H1 (cell line): ENCODE measurements at regions not wholly inside any gene's neighbourhood (a gene's known extent, or its start where the extent isn't known, plus 50 kb on each side); places are given as distances from the start of the nearest gene placed in this dataset.

Source experiments
- CTCF ChIA-PET: fragments of 300-600 bp; sonication (Branson Sonifier 250); formaldehyde crosslinking; loops from one replicate; lab custom pipeline; 2021; ENCODE audit not compliant: partially characterized antibody; lab: Charles Lee
- POLR2A ChIA-PET: fragments of 300-600 bp; sonication (Branson Sonifier 250); formaldehyde crosslinking; loops from one replicate; lab custom pipeline; 2021; ENCODE audit warnings: inconsistent platforms; ENCODE audit not compliant: partially characterized antibody; lab: Charles Lee
- DNase-seq, 2 experiments: peaks; one replicate each; pipeline versions ENCODE4 v3.0.0 to v3.0.0-alpha.2; 2010 to 2022; ENCODE audit warnings: low spot score in 2 of 2, low read depth in 1 of 2, mixed read lengths in 1 of 2
- FAIRE-seq: peaks from 2 replicates; lab custom pipeline; 2011; peaks lifted over from hg19 to GRCh38; lab: Jason Lieb, UNC
- H2AFZ ChIP-seq: 2 replicates; pipeline ENCODE4 v1.8.1; 2012; ENCODE audit warnings: low read length, inconsistent platforms
- H2AK5ac ChIP-seq: 2 replicates; pipeline ENCODE4 v1.6.1; 2013; ENCODE audit warnings: low read depth, low read length
- H2BK120ac ChIP-seq: replicated peaks from 2 replicates; pipeline ENCODE3; 2013; ENCODE audit warnings: low read depth, low read length, inconsistent platforms
- H2BK12ac ChIP-seq: 2 replicates; pipeline ENCODE4 v1.6.1; 2013; ENCODE audit warnings: low read depth, low read length
- H2BK15ac ChIP-seq: 2 replicates; pipeline ENCODE4 v1.6.1; 2013; ENCODE audit warnings: low read length
- H2BK20ac ChIP-seq: 2 replicates; pipeline ENCODE4 v1.6.1; 2013; ENCODE audit warnings: low read length
- H2BK5ac ChIP-seq: 2 replicates; pipeline ENCODE4 v1.6.1; 2013; ENCODE audit warnings: low read depth, low read length
- H3K14ac ChIP-seq: 2 replicates; pipeline ENCODE4 v1.6.1; 2013; ENCODE audit warnings: inconsistent platforms; ENCODE audit not compliant: insufficient read length
- H3K18ac ChIP-seq: 2 replicates; pipeline ENCODE4 v1.6.1; 2013; ENCODE audit warnings: low read length; ENCODE audit errors: extremely low read depth
- H3K23ac ChIP-seq: 2 replicates; pipeline ENCODE4 v1.6.1; 2013; ENCODE audit warnings: inconsistent platforms; ENCODE audit not compliant: insufficient read length
- H3K23me2 ChIP-seq: 2 replicates; pipeline ENCODE4 v1.6.1; 2013; ENCODE audit warnings: low read depth, low read length
- H3K27ac ChIP-seq: 2 replicates; pipeline ENCODE4 v1.6.1; 2011; ENCODE audit warnings: low read depth, low read length, inconsistent platforms
- H3K27me3 ChIP-seq, 4 experiments: replicated peaks in 1 of 4; 1 replicate in 1 of 4; 2 replicates in 3 of 4; pipeline versions ENCODE4 v1.6.1 to v1.8.1; 2011 to 2013; ENCODE audit warnings: low read length in 3 of 4, mild to moderate bottlenecking in 3 of 4, inconsistent platforms in 2 of 4, mixed read lengths in 2 of 4, moderate library complexity in 1 of 4; ENCODE audit not compliant: control insufficient read depth in 3 of 4, insufficient read depth in 3 of 4; ENCODE audit errors: extremely low read depth in 1 of 4
- H3K36me3 ChIP-seq, 4 experiments: 2 replicates each; pipeline versions ENCODE4 v1.6.1 to v1.8.1; 2011 to 2013; ENCODE audit warnings: mild to moderate bottlenecking in 4 of 4, low read length in 3 of 4, moderate library complexity in 2 of 4, control low read depth in 1 of 4, inconsistent platforms in 1 of 4; ENCODE audit not compliant: insufficient read depth in 4 of 4, control insufficient read depth in 2 of 4
- H3K4ac ChIP-seq: replicated peaks from 2 replicates; pipeline ENCODE3; 2013; ENCODE audit warnings: low read length, low read depth, mixed read lengths, inconsistent platforms; ENCODE audit not compliant: insufficient read length
- H3K4me1 ChIP-seq, 4 experiments: replicated peaks in 1 of 4; 1 replicate in 1 of 4; 2 replicates in 3 of 4; pipeline versions ENCODE4 v1.6.1 to v1.8.1; 2011 to 2013; ENCODE audit warnings: low read length in 3 of 4, inconsistent platforms in 2 of 4, mixed read lengths in 1 of 4; ENCODE audit not compliant: insufficient read depth in 4 of 4, control insufficient read depth in 3 of 4
- H3K4me2 ChIP-seq, 2 experiments: 2 replicates each; pipeline versions ENCODE4 v1.6.1 to v1.8.1; 2011 to 2013; ENCODE audit warnings: low read depth in 2 of 2, low read length in 2 of 2, control low read depth in 1 of 2, inconsistent platforms in 1 of 2, mild to moderate bottlenecking in 1 of 2; ENCODE audit not compliant: insufficient read depth in 1 of 2
- H3K4me3 ChIP-seq, 4 experiments: fragments of 200-600, 300-600 bp in 1 of 4; sonication (generic), shearing (Covaris generic), sonication (Bioruptor Twin) in 1 of 4; 2 replicates each; pipeline versions ENCODE4 v1.5.1 to v1.8.1; 2011 to 2016; ENCODE audit warnings: low read length in 4 of 4, low read depth in 3 of 4, control low read depth in 2 of 4, inconsistent platforms in 2 of 4, mild to moderate bottlenecking in 2 of 4, mixed read lengths in 1 of 4, moderate library complexity in 1 of 4; ENCODE audit not compliant: insufficient read depth in 2 of 4; ENCODE audit errors: extremely low read depth in 1 of 4
- H3K56ac ChIP-seq: replicated peaks from 2 replicates; pipeline ENCODE3; 2013; ENCODE audit warnings: low read depth, mild to moderate bottlenecking, mixed read lengths, low read length, inconsistent platforms; ENCODE audit not compliant: insufficient read length
- H3K79me1 ChIP-seq: 2 replicates; pipeline ENCODE4 v1.6.1; 2013; ENCODE audit warnings: low read depth, low read length, control low read depth
- H3K79me2 ChIP-seq, 2 experiments: 2 replicates each; pipeline versions ENCODE4 v1.6.1 to v1.8.1; 2012 to 2013; ENCODE audit warnings: low read length in 2 of 2, mild to moderate bottlenecking in 2 of 2, inconsistent platforms in 1 of 2; ENCODE audit not compliant: insufficient read depth in 2 of 2, control insufficient read depth in 1 of 2
- H3K9ac ChIP-seq, 4 experiments: replicated peaks in 1 of 4; 1 replicate in 1 of 4; 2 replicates in 3 of 4; pipeline versions ENCODE4 v1.6.1 to v1.8.1; 2011 to 2013; ENCODE audit warnings: low read depth in 3 of 4, low read length in 3 of 4, control low read depth in 2 of 4, mild to moderate bottlenecking in 2 of 4, moderate library complexity in 2 of 4, inconsistent platforms in 1 of 4; ENCODE audit errors: extremely low read depth in 1 of 4
- H3K9me3 ChIP-seq, 2 experiments: 2 replicates each; pipeline versions ENCODE4 v1.6.1 to v1.8.1; 2012 to 2013; ENCODE audit warnings: mild to moderate bottlenecking in 2 of 2, moderate library complexity in 2 of 2, control low read depth in 1 of 2, inconsistent platforms in 1 of 2, low read depth in 1 of 2, low read length in 1 of 2, mixed read lengths in 1 of 2; ENCODE audit not compliant: insufficient read depth in 2 of 2
- H4K20me1 ChIP-seq, 2 experiments: replicated peaks in 1 of 2; 2 replicates each; pipeline versions ENCODE3 to v1.8.1; 2011 to 2013; ENCODE audit warnings: inconsistent platforms in 2 of 2, low read length in 2 of 2, mild to moderate bottlenecking in 1 of 2; ENCODE audit not compliant: insufficient read depth in 2 of 2, control insufficient read depth in 1 of 2
- H4K5ac ChIP-seq: 2 replicates; pipeline ENCODE4 v1.6.1; 2013; ENCODE audit warnings: low read length, low read depth, mixed read lengths, inconsistent platforms; ENCODE audit not compliant: insufficient read length
- H4K8ac ChIP-seq: 2 replicates; pipeline ENCODE4 v1.8.0; 2013; ENCODE audit warnings: mild to moderate bottlenecking, moderate library complexity, low read length, inconsistent platforms; ENCODE audit not compliant: insufficient read depth; ENCODE audit errors: extremely low read depth
- H4K91ac ChIP-seq: replicated peaks from 2 replicates; pipeline ENCODE3; 2013; ENCODE audit warnings: low read length, mixed read lengths, inconsistent platforms; ENCODE audit not compliant: insufficient read length
- ATF2 ChIP-seq: IDR thresholded peaks from 2 replicates; pipeline ENCODE4 v1.6.1; 2012; ENCODE audit warnings: low read length, inconsistent platforms
- CTBP2 ChIP-seq: IDR thresholded peaks from 2 replicates; pipeline ENCODE4 v1.7.0; 2011; ENCODE audit warnings: borderline replicate concordance, mild to moderate bottlenecking, moderate library complexity, mixed read lengths, low read length; ENCODE audit not compliant: insufficient read depth, insufficient read length
- EZH2 ChIP-seq: fragments of 200-600 bp; sonication (generic); IDR thresholded peaks from 2 replicates; pipeline ENCODE4 v1.7.1; 2012; ENCODE audit warnings: low read depth, mild to moderate bottlenecking, moderate library complexity, low read length, inconsistent platforms; ENCODE audit not compliant: severe bottlenecking
- GABPA ChIP-seq: IDR thresholded peaks from 2 replicates; pipeline ENCODE4 v1.6.1; 2011; ENCODE audit warnings: mild to moderate bottlenecking, low read length, moderate library complexity, borderline replicate concordance; ENCODE audit not compliant: insufficient read depth
- GTF2F1 ChIP-seq: IDR thresholded peaks from 2 replicates; pipeline ENCODE4 v1.6.1; 2012; ENCODE audit warnings: low read depth, low read length, improper control_type of control experiment, borderline replicate concordance
- RNF2 ChIP-seq: fragments of 200-900, 300-1000 bp; sonication (generic); IDR thresholded peaks from 2 replicates; pipeline ENCODE4 v1.7.1; 2016; ENCODE audit warnings: borderline replicate concordance, low read depth, mild to moderate bottlenecking, antibody characterized with exemption, low read length; ENCODE audit not compliant: poor library complexity, severe bottlenecking; ENCODE audit errors: missing control alignments
- SIX5 ChIP-seq: IDR thresholded peaks from 2 replicates; pipeline ENCODE4 v1.6.1; 2011; ENCODE audit warnings: mild to moderate bottlenecking, low read depth, low read length
- TCF12 ChIP-seq: IDR thresholded peaks from 2 replicates; pipeline ENCODE4 v1.6.1; 2011; ENCODE audit warnings: low read depth, mild to moderate bottlenecking, low read length
- WGBS, 2 experiments: shearing (Covaris generic) in 1 of 2; methylation state at CpG; one replicate each; pipeline versions ENCODE4 v1.1.6 to v1.1.7; 2013 to 2015; ENCODE audit warnings: low lambda C conversion rate in 2 of 2, mixed read lengths in 2 of 2, inconsistent platforms in 1 of 2, low coverage in 1 of 2, missing lambda C conversion rate in 1 of 2; ENCODE audit not compliant: insufficient replicate concordance in 2 of 2, insufficient coverage in 1 of 2, insufficient read length in 1 of 2; ENCODE audit errors: extremely low coverage in 1 of 2, missing lambda C conversion rate in 1 of 2; 5-methylcytosine and 5-hydroxymethylcytosine counted together
- TF ChIP-seq, protein P1 (sequence below): IDR thresholded peaks from 2 replicates; pipeline ENCODE4 v1.6.1; 2011; ENCODE audit warnings: low read depth, mild to moderate bottlenecking, low read length; ENCODE audit not compliant: insufficient read depth

DNA sequence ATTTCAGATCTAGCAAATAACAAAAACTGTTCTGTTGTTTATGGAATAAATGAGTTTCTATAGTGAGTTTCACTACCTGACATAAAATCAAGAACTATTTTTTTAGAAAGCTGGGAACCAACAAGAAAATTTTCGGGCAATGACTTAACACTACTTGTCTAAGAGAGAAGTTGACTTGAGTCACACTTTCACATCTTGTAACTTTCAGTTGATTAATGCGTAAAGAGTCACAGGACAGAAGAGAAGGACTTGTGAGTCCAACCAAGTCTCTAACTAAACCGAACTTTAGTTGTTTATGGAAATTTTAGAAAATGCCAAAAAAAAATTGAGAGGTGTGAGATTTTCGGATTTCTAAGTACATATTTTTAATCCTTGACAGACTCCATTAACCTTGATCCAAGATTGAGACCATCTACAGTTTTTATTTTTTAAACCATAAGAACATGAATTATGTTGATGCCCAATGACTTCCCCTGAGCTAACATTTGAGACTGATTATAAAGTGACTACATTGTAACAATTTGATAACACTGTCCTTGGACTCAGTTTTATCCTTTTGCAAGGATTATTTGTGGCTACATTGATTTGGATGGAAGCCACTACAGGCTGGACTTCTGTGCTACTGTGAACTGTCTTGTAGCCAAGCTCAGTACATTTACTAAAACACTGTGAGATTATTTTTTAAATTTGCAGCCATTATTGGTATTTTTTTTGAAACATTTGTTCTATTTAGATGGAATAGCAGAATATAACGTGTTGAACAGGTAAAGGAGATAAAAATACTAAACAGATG, 284.0 kb downstream of the PTPRC start:
- Histone ChIP-seq H2BK12ac (no peak overlapping the region), H3K79me1 (no peaks in the 10 kb centered on the region), H2BK15ac (no peak overlapping the region), H3K4me2 (no peak overlapping the region), H3K18ac (no peak overlapping the region), H3K23ac (no peak overlapping the region), H3K4me1 (no peaks in the 10 kb centered on the region), H3K4ac (no peak overlapping the region), H3K56ac (no peak overlapping the region), H3K23me2 (no peaks in the 10 kb centered on the region), H4K91ac (no peak overlapping the region), H2BK5ac (no peak overlapping the region), H3K9ac (no peak overlapping the region), H2AK5ac (no peak overlapping the region), H3K27ac (no peak overlapping the region), H2BK120ac (no peak overlapping the region), H3K14ac (no peak overlapping the region), H3K36me3 (no peaks in the 10 kb centered on the region), H3K79me2 (no peaks in the 10 kb centered on the region), H3K27me3 (no peaks in the 10 kb centered on the region), H2BK20ac (no peak overlapping the region), H3K4me3 (no peak overlapping the region), H4K20me1 (no peaks in the 10 kb centered on the region), H4K5ac (no peak overlapping the region), H3K9me3 (no peaks in the 10 kb centered on the region), H4K8ac (no peak overlapping the region), H2AFZ (no peak overlapping the region)
- ChIA-PET CTCF (interaction anchor here (0.7 kb wide), 1 partner anchor 136 kb away, joined by 3 read pairs; no protein-coding TSS in a partner anchor), POLR2A (no interaction called here)
- FAIRE-seq: no peak
- WGBS, 2 experiments: 94% methylated on average over 5 of the region's 5 CpGs; no CpG with 5 or more reads in 1 of the 2 experiments
- DNase-seq: no peak
- TF ChIP-seq ATF2 (no peak), GTF2F1 (no peak), TCF12 (no peak), RNF2 (no peak), EZH2 (no peak), SIX5 (no peak), CTBP2 (no peak), GABPA (no peak)
- TF ChIP-seq, protein P1, sequence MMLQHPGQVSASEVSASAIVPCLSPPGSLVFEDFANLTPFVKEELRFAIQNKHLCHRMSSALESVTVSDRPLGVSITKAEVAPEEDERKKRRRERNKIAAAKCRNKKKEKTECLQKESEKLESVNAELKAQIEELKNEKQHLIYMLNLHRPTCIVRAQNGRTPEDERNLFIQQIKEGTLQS: no peak
